HL-60 (cell line): ENCODE measurements at regions not wholly inside any gene's neighbourhood (a gene's known extent, or its start where the extent isn't known, plus 50 kb on each side); places are given as distances from the start of the nearest gene placed in this dataset.

Source experiments
- GABPA ChIP-seq: IDR thresholded peaks from 2 replicates; pipeline ENCODE4 v1.6.1; 2012; ENCODE audit warnings: low read depth
- POLR2AphosphoS5 ChIP-seq: IDR thresholded peaks from 2 replicates; pipeline ENCODE4 v1.6.1; 2012; ENCODE audit warnings: low read depth
- TF ChIP-seq, protein P1 (sequence below): IDR thresholded peaks from one replicate; pipeline ENCODE4 v1.5.1; 2011; ENCODE audit warnings: low read length, control low read depth, inconsistent platforms; ENCODE audit not compliant: insufficient read depth
- TF ChIP-seq, protein P2 (sequence below): IDR thresholded peaks from 2 replicates; pipeline ENCODE4 v1.6.1; 2012; ENCODE audit warnings: low read depth; ENCODE audit not compliant: insufficient replicate concordance

DNA sequence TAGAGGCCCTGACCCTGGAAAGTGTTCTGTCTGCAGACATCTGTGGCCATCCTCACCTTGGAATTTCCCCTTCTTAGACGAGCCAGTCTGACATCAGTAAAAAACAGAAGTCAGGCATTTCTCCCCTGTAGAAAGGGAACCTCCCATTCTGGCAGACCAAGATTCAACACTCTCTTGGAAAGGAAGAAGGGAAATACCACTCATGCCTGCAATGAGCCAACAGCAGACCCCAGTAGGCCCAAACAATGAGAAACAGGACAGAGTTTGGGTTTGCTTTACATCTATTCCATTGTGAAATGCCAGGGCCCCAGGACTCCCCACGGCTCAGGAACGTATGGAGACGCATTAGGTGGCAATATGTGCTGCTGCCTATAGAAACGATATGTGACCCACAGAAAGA is 264.0 kb upstream of the NSMCE3 start:
- TF ChIP-seq, protein P1, sequence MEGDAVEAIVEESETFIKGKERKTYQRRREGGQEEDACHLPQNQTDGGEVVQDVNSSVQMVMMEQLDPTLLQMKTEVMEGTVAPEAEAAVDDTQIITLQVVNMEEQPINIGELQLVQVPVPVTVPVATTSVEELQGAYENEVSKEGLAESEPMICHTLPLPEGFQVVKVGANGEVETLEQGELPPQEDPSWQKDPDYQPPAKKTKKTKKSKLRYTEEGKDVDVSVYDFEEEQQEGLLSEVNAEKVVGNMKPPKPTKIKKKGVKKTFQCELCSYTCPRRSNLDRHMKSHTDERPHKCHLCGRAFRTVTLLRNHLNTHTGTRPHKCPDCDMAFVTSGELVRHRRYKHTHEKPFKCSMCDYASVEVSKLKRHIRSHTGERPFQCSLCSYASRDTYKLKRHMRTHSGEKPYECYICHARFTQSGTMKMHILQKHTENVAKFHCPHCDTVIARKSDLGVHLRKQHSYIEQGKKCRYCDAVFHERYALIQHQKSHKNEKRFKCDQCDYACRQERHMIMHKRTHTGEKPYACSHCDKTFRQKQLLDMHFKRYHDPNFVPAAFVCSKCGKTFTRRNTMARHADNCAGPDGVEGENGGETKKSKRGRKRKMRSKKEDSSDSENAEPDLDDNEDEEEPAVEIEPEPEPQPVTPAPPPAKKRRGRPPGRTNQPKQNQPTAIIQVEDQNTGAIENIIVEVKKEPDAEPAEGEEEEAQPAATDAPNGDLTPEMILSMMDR: no peak
- TF ChIP-seq, protein P2, sequence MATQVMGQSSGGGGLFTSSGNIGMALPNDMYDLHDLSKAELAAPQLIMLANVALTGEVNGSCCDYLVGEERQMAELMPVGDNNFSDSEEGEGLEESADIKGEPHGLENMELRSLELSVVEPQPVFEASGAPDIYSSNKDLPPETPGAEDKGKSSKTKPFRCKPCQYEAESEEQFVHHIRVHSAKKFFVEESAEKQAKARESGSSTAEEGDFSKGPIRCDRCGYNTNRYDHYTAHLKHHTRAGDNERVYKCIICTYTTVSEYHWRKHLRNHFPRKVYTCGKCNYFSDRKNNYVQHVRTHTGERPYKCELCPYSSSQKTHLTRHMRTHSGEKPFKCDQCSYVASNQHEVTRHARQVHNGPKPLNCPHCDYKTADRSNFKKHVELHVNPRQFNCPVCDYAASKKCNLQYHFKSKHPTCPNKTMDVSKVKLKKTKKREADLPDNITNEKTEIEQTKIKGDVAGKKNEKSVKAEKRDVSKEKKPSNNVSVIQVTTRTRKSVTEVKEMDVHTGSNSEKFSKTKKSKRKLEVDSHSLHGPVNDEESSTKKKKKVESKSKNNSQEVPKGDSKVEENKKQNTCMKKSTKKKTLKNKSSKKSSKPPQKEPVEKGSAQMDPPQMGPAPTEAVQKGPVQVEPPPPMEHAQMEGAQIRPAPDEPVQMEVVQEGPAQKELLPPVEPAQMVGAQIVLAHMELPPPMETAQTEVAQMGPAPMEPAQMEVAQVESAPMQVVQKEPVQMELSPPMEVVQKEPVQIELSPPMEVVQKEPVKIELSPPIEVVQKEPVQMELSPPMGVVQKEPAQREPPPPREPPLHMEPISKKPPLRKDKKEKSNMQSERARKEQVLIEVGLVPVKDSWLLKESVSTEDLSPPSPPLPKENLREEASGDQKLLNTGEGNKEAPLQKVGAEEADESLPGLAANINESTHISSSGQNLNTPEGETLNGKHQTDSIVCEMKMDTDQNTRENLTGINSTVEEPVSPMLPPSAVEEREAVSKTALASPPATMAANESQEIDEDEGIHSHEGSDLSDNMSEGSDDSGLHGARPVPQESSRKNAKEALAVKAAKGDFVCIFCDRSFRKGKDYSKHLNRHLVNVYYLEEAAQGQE: no peak
- TF ChIP-seq GABPA (no peak), POLR2AphosphoS5 (no peak)
